GM04503 (cell line): ENCODE measurements at regions not wholly inside any gene's neighbourhood (a gene's known extent, or its start where the extent isn't known, plus 50 kb on each side); places are given as distances from the start of the nearest gene placed in this dataset.
"Not testable (repeated sequence)": the region's sequence is repeated elsewhere in the genome, so short reads cannot be mapped to it uniquely, and the experiment has no call there.

ENCODE experiments used
- DNase-seq: peaks from one replicate; pipeline ENCODE4 v3.0.0-alpha.2; 2012; ENCODE audit warnings: low read depth

- DNase-seq = no peak
These were observed 155.9 kb downstream of the SEC23IP start for GRCh38 chr10:120048391-120048790.

GRCh38 chr10:120051671-120052070 is 159.1 kb downstream of the SEC23IP start:
- DNase-seq = no peak

GRCh38 chr10:120052964-120053702 is 160.6 kb downstream of the SEC23IP start:
- no peak for DNase-seq

- DNase-seq = not testable (repeated sequence)
These were observed 167.3 kb downstream of the SEC23IP start for GRCh38 chr10:120059790-120060189.

DNA sequence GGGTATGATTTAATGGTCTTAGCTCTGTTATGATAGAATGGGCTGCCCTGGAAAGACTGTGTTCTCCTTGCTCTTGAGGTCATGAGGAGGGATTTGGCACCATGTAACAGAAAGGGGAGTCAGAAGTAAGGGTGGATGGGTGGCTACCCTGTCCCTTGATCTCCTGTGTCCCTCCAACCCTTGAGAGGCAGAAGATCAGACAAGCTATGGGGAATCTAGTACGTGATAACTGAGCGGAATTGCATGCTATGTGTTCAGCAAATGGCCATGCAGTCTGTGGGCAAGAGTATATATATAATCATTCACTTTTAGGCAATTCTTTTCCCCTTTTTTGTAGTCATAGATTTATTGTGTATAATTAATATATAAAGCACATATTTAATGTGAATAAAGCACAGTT is 174.9 kb downstream of the SEC23IP start:
- no peak for DNase-seq

- no peak for DNase-seq
These were observed 177.2 kb downstream of the SEC23IP start for GRCh38 chr10:120069700-120070099.

- DNase-seq = no peak
These were observed 182.8 kb downstream of the SEC23IP start for GRCh38 chr10:120075349-120075748.

GRCh38 chr10:120076996-120077706 is 184.6 kb downstream of the SEC23IP start:
- no peak for DNase-seq

- no peak for DNase-seq
These were observed 185.4 kb downstream of the SEC23IP start for GRCh38 chr10:120077707-120078492.

DNA sequence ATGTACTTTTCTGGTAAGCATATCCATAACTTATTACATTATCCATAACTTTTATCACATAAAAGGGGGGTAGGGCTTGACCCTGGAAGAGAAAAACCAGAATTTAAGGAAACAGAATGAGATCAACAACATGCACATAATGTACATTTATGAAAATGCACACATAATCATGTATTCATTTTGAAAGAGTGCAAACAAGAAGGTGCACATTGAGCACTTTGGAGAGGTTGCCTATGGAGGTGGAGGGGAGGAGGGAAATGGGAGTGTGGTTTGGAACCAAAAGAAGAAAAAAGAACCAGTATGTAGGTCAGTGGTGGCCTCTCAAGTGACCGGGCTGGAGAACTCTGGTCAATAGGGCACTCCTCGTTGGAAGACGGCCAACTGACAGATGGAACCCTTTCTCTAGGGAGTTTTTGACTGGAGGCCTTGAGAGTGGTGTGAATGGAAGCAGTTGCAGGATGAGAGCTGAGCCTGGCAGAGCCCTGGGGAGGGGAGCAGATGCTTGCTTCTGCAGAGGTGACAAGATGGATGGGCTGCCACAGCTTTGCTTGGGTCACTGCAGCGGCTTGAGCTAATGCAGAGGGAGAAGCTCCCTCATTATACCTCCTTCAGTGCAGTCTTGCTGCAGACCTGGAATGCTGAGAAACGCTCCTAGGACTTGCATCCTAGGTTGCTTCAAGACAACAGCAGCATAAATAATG is 192.7 kb downstream of the SEC23IP start:
- DNase-seq = no peak

DNA sequence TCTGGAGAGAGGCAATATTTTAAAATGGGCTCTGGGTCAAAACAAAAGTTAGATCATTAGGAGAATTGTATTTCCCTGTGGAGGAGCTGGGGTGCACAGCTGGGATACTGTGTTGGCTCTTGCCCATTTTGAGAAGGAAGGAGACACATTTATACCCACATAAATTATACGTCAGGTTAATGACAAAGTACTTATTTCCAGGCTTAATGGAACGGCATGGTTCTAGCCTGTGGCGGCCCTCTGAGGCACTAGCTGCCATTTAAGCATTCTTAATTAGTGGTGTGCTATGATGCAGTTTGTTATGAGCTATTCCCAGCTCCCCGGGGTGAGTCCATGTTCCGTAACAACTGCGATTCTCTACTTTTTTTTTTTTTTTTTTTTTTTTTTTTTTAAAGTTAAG is 193.5 kb downstream of the SEC23IP start:
- no peak for DNase-seq

DNA sequence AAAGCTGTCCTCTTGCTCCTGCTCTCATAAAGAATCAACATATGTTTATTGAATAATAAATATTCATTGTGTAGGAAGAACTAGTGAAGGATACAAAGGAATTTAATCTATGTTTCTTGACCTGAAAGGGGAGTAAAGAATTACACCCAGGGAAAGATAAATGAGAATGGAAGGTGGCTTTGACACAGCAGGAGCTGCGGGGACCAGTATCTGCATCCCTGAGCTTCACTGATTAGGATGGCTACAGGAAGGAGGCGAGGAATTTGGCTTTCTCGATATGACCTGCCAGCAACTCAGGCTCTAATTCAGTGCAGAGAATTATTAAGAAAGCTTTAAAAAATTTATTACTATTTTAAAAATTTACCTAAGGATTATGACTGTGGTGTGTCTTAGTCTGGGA is 194.6 kb downstream of the SEC23IP start:
- DNase-seq = no peak

DNA sequence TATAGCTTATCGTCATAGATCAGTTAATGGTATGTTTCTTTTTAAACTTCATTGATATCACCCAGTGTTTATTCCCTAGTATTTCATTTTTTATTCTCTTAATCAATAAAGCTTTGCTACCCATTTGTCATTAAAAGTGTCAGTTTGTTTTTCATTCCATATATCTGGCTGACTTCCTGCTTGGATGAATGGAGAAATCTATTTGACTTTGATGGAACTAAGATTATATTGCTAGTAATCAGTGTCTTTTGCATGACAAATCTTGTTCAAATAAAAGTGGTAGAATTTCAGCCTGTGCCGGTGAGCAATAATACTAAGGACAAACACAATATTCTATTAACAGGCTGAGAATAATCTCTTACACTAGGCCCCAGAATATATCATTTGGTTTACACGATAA is 203.3 kb downstream of the SEC23IP start:
- DNase-seq = no peak

GRCh38 chr10:120097766-120098165 is 205.2 kb downstream of the SEC23IP start:
- no peak for DNase-seq

DNA sequence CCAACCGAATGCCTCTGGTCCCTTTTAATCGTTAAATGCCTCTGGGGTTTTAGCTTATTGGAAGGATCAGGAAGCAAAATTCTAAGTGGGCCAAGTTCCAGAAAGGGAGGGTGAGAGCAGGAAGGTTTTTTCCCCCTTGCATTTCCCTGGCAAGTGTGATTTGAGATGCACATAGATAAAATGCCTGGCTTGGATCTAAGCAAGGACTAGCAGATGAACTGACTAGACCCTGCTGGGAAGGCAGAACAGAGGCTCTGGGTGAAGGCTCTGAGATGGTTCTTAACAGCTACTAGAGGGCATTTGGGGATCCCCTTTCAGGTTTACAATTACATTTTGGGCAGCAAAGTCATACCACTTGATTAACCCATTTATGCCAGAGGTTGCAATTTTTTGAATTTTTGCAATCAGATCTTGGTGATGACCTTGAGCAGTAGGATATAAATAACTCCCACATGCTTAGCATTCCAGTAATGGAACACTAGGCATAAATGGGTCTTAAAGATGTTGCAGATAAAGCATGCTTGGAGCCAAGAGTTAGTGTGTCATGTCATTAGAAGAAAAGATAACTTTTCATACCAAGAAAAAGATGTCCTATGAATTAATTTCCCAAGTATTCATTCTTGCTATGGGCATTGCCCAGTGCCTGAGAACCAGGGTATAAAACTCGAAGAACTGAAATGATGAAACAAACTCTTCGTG is 205.9 kb downstream of the SEC23IP start:
- DNase-seq = no peak

- no peak for DNase-seq
These were observed 211.4 kb downstream of the SEC23IP start for GRCh38 chr10:120103738-120104560.

DNA sequence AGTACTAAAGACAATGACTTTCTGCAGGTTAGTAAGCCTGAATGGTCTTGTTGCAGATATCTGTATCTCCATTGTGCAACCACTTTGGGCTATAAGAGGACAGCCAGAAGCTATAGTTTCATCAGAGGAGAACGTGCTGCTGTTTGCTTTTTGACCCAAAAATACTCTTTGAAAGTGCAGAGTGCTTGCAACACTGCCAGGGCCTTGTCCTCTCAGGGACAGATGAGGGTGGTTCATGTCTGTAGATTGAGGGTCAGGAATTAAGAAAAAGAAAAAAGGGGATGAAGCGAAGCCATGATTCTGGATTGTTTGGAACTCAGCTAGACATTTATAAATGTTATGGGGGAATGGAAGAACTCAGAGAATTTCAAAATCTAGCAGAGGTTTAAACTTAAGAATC is 212.5 kb downstream of the SEC23IP start:
- no peak for DNase-seq

DNA sequence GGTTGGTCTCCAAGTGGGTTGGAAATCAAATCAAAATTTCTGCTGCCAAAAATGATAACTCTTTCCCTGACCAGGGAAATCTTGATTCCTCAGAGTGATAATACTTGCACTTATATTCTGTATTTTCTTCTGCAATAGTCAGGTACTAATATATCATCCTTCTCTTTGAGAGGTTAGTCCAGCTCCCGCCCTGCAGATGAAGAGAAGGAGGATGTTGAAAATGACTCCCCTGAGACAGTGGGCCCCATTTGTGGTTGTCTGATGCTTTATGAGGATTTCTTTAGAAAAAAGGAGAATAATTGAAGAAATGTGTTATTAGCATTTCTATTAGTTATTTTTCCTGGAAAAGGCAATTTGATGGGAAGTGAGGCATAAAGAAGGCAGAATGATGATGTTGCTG is 213.0 kb downstream of the SEC23IP start:
- DNase-seq = no peak

- DNase-seq = no peak
These were observed 216.4 kb downstream of the SEC23IP start for GRCh38 chr10:120108916-120109315.

DNA sequence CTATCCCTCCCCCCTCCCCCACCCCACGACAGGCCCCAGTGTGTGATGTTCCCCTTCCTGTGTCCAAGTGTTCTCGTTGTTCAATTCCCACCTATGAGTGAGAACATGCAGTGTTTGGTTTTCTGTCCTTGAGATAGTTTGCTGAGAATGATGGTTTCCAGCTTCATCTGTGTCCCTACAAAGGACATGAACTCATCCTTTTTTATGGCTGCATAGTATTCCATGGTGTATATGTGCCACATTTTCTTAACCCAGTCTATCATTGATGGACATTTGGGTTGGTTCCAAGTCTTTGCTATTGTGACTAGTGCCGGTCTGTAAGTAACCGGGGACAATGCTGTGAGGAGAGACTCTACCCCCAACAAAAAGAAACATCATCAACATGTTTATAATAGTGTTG is 217.2 kb downstream of the SEC23IP start:
- not testable (repeated sequence) for DNase-seq

- no peak for DNase-seq
These were observed 217.7 kb downstream of the SEC23IP start for GRCh38 chr10:120110196-120110595.
